Tibial nerve (tissue), 4 donors: ENCODE measurements at regions not wholly inside any gene's neighbourhood (a gene's known extent, or its start where the extent isn't known, plus 50 kb on each side); places are given as distances from the start of the nearest gene placed in this dataset.
A peak's percentile ranks its signal among the peaks of the same experiment; 100 is the strongest.

Source experiments
- DNase-seq, 2 donors: peaks; one replicate each; pipeline ENCODE4 v3.0.0-alpha.2; 2019; ENCODE audit warnings: low spot score in 2 of 2
- H3K27ac ChIP-seq, 4 donors: fragments of 200-600 bp; sonication (generic) in 3 of 4; one replicate each; pipeline ENCODE4 v1.5.1; 2017 to 2019; ENCODE audit warnings: mild to moderate bottlenecking in 1 of 4
- H3K27me3 ChIP-seq, 2 donors: fragments of 200-600 bp; sonication (generic) in 1 of 2; one replicate each; pipeline versions ENCODE4 v1.5.1 to v1.6.0; 2017 to 2019
- H3K36me3 ChIP-seq, 3 donors: fragments of 200-600 bp; sonication (generic); one replicate each; pipeline ENCODE4 v1.5.1; 2018 to 2019
- H3K4me1 ChIP-seq, 4 donors: fragments of 200-600 bp; sonication (generic) in 3 of 4; one replicate each; pipeline ENCODE4 v1.5.1; 2017 to 2019
- H3K4me3 ChIP-seq, 4 donors: fragments of 200-600 bp; sonication (generic) in 3 of 4; one replicate each; pipeline ENCODE4 v1.5.1; 2017 to 2019; ENCODE audit warnings: mild to moderate bottlenecking in 1 of 4, moderate library complexity in 1 of 4
- H3K9me3 ChIP-seq, 4 donors: fragments of 200-600 bp; sonication (generic) in 3 of 4; one replicate each; pipeline ENCODE4 v1.5.1; 2017 to 2019
- EP300 ChIP-seq, 2 donors: sonication (generic); formaldehyde crosslinking; IDR thresholded peaks; one replicate each; pipeline ENCODE4 v1.6.1; 2017; ENCODE audit warnings: antibody characterized with exemption in 2 of 2, mild to moderate bottlenecking in 1 of 2
- POLR2A ChIP-seq, 2 donors: fragments of 450-650 bp; IDR thresholded peaks; one replicate each; pipeline ENCODE4 v1.6.1; 2017; ENCODE audit warnings: antibody characterized with exemption in 2 of 2, mild to moderate bottlenecking in 2 of 2, moderate library complexity in 2 of 2
- WGBS, 2 donors: methylation state at CpG; one replicate each; pipeline ENCODE4 v1.1.5; 2018; 5-methylcytosine and 5-hydroxymethylcytosine counted together
- TF ChIP-seq, protein P1 (sequence below), 5 experiments: fragments of 200-600 bp in 3 of 5; fragments of 450-650 bp in 2 of 5; sonication (generic) in 3 of 5; IDR thresholded peaks; one replicate each; pipeline ENCODE4 v1.5.1; 2016 to 2019; ENCODE audit warnings: antibody characterized with exemption in 5 of 5, mild to moderate bottlenecking in 3 of 5, moderate library complexity in 2 of 5

DNA sequence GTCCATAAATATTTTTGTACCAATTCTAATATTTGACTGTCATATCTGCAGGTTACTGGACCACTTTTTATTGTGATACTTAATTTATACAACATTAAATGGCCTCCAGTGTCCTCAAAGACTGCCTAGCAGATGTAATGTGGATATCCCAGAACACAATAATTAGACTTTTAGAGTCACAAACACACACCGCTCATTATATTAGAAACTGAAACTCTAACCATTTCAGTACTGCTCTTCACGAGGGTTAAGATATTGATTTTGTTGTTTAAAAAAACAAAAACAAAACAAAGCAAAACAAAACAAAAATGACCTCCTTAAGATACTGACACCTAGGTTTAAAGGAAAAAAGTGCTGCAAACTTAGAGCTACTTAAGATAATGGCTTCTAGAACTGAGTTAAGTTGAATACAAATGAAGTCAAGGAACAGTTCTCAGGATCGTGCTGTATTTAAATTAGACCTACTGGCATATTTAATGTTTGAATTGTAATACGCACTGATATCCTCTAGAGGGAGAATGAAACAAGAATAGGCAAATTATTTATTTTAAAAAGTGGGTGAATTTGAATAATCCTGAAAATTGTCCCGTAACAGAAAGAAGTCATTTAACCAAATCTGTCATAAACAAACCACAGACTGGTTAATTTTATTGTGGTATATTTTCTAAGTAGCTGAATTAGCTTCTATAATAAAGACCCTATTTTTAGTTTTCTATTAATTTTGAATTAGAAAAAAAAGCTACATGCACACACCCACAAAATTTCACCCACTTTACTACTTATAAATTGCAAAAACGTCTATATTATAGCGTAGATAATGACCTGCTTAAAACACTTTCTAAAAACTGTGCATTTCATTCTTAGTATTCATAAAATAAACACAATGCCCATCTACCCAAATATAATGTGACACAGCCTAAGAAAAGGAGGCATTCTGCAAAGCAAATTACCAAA is 395.2 kb upstream of the DCN start:
- WGBS, 2 donors = 16 to 18% methylated on average over 7 of the region's 7 CpGs
- Histone ChIP-seq H3K4me1 (peaks cover 0 to 25% (median 2%) of the 10 kb centered on the region in 4 donors), H3K27ac (peak overlapping the region in 2 of 4 donors; percentile 5 to 62), H3K27me3 (no peaks in the 10 kb centered on the region), H3K4me3 (peak overlapping the region in 3 of 4 donors; percentile 20 to 36 (median 28)), H3K36me3 (no peaks in the 10 kb centered on the region), H3K9me3 (no peaks in the 10 kb centered on the region)
- DNase-seq = no peak
- TF ChIP-seq EP300 (IDR thresholded peaks at IDR 0.05) (no peak), POLR2A (IDR thresholded peaks at IDR 0.05) (no peak)
- TF ChIP-seq, protein P1, sequence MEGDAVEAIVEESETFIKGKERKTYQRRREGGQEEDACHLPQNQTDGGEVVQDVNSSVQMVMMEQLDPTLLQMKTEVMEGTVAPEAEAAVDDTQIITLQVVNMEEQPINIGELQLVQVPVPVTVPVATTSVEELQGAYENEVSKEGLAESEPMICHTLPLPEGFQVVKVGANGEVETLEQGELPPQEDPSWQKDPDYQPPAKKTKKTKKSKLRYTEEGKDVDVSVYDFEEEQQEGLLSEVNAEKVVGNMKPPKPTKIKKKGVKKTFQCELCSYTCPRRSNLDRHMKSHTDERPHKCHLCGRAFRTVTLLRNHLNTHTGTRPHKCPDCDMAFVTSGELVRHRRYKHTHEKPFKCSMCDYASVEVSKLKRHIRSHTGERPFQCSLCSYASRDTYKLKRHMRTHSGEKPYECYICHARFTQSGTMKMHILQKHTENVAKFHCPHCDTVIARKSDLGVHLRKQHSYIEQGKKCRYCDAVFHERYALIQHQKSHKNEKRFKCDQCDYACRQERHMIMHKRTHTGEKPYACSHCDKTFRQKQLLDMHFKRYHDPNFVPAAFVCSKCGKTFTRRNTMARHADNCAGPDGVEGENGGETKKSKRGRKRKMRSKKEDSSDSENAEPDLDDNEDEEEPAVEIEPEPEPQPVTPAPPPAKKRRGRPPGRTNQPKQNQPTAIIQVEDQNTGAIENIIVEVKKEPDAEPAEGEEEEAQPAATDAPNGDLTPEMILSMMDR (IDR thresholded peaks at IDR 0.05) = peak; percentile 58 to 66 (median 65)

- Histone ChIP-seq H3K27me3 (no peaks in the 10 kb centered on the region), H3K4me3 (no peak overlapping the region), H3K4me1 (peaks cover 0 to 25% (median 2%) of the 10 kb centered on the region in 4 donors), H3K27ac (no peak overlapping the region), H3K9me3 (no peaks in the 10 kb centered on the region), H3K36me3 (no peaks in the 10 kb centered on the region)
- no peak for DNase-seq
- TF ChIP-seq POLR2A (IDR thresholded peaks at IDR 0.05) = no peak
- TF ChIP-seq, protein P1 (IDR thresholded peaks at IDR 0.05) = no peak
- TF ChIP-seq EP300 (IDR thresholded peaks at IDR 0.05) = no peak
- WGBS, 2 donors = 75 to 81% methylated on average over 1 of the region's 1 CpG
These were observed 393.8 kb upstream of the DCN start for GRCh38 chr12:91576432-91576831.

DNA sequence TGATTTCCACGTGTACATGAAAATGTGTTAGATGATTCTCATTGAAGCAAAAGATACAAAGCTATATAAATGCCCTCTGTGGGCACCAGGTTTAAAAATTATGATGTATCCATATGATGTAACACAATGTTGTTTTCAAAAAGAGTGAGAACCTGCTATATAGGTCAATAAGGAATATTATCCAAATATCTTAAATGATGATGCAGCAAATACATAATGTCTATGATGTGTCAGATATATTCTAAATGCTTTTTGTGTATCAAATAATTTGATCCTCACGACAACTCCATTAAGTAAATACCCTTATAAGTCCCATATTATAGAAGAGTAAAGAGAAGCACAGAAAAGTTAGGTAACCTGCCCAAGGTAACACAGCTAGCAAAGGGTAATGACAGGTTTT is 393.0 kb upstream of the DCN start:
- no peaks in the 10 kb centered on the region for H3K27me3 ChIP-seq
- DNase-seq = no peak
- H3K4me1 ChIP-seq = peaks cover 0 to 25% (median 2%) of the 10 kb centered on the region in 4 donors
- no peak overlapping the region for H3K27ac ChIP-seq
- 96% methylated on average over 2 of the region's 2 CpGs for WGBS, 2 donors
- H3K9me3 ChIP-seq = no peaks in the 10 kb centered on the region
- no peaks in the 10 kb centered on the region for H3K36me3 ChIP-seq
- no peak overlapping the region for H3K4me3 ChIP-seq
- TF ChIP-seq EP300 (IDR thresholded peaks at IDR 0.05) (no peak), POLR2A (IDR thresholded peaks at IDR 0.05) (no peak)
- TF ChIP-seq, protein P1 (IDR thresholded peaks at IDR 0.05) = no peak

DNA sequence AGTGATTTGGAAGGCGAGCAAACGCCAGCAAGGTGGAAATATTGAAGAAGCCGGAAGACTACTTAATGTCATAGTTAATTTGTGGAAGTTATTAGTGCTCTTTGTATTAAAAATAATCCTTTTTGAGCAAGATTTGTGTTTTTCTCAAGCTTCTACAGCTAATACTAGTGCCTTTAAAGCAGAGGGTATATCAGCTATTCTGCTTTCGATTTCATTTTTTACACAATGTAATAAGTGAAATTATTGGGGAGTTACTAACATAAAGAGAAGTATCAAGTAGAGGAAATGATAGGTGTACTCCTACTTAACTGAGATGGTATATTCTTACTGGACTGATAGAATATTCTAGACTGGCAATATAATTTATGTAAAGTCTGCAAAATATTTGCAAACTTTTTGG is 392.4 kb upstream of the DCN start:
- 78 to 82% methylated on average over 4 of the region's 4 CpGs for WGBS, 2 donors
- H3K4me3 ChIP-seq = peak overlapping the region in 1 of 4 donors; percentile 18
- DNase-seq = no peak

More for the DNA sequence above, 392.4 kb upstream of the DCN start:
- no peaks in the 10 kb centered on the region for H3K36me3 ChIP-seq
- peaks cover 0 to 25% (median 2%) of the 10 kb centered on the region in 4 donors for H3K4me1 ChIP-seq
- H3K27ac ChIP-seq = peak overlapping the region in 2 of 4 donors; percentile 22 to 63
- no peaks in the 10 kb centered on the region for H3K9me3 ChIP-seq
- H3K27me3 ChIP-seq = no peaks in the 10 kb centered on the region
- TF ChIP-seq, protein P1 (IDR thresholded peaks at IDR 0.05) = no peak
- TF ChIP-seq POLR2A (IDR thresholded peaks at IDR 0.05) = no peak
- no peak for TF ChIP-seq EP300 (IDR thresholded peaks at IDR 0.05)
